H1 (cell line): ENCODE measurements at regions not wholly inside any gene's neighbourhood (a gene's known extent, or its start where the extent isn't known, plus 50 kb on each side); places are given as distances from the start of the nearest gene placed in this dataset.

Experiments used
- CTCF ChIA-PET: fragments of 300-600 bp; sonication (Branson Sonifier 250); formaldehyde crosslinking; loops from one replicate; lab custom pipeline; 2021; ENCODE audit not compliant: partially characterized antibody; lab: Charles Lee
- POLR2A ChIA-PET: fragments of 300-600 bp; sonication (Branson Sonifier 250); formaldehyde crosslinking; loops from one replicate; lab custom pipeline; 2021; ENCODE audit warnings: inconsistent platforms; ENCODE audit not compliant: partially characterized antibody; lab: Charles Lee
- DNase-seq, 2 experiments: peaks; one replicate each; pipeline versions ENCODE4 v3.0.0 to v3.0.0-alpha.2; 2010 to 2022; ENCODE audit warnings: low spot score in 2 of 2, low read depth in 1 of 2, mixed read lengths in 1 of 2
- FAIRE-seq: peaks from 2 replicates; lab custom pipeline; 2011; peaks lifted over from hg19 to GRCh38; lab: Jason Lieb, UNC
- H2AFZ ChIP-seq: 2 replicates; pipeline ENCODE4 v1.8.1; 2012; ENCODE audit warnings: low read length, inconsistent platforms
- H2AK5ac ChIP-seq: 2 replicates; pipeline ENCODE4 v1.6.1; 2013; ENCODE audit warnings: low read depth, low read length
- H2BK120ac ChIP-seq: replicated peaks from 2 replicates; pipeline ENCODE3; 2013; ENCODE audit warnings: low read depth, low read length, inconsistent platforms
- H2BK12ac ChIP-seq: 2 replicates; pipeline ENCODE4 v1.6.1; 2013; ENCODE audit warnings: low read depth, low read length
- H2BK15ac ChIP-seq: 2 replicates; pipeline ENCODE4 v1.6.1; 2013; ENCODE audit warnings: low read length
- H2BK20ac ChIP-seq: 2 replicates; pipeline ENCODE4 v1.6.1; 2013; ENCODE audit warnings: low read length
- H2BK5ac ChIP-seq: 2 replicates; pipeline ENCODE4 v1.6.1; 2013; ENCODE audit warnings: low read depth, low read length
- H3K14ac ChIP-seq: 2 replicates; pipeline ENCODE4 v1.6.1; 2013; ENCODE audit warnings: inconsistent platforms; ENCODE audit not compliant: insufficient read length
- H3K18ac ChIP-seq: 2 replicates; pipeline ENCODE4 v1.6.1; 2013; ENCODE audit warnings: low read length; ENCODE audit errors: extremely low read depth
- H3K23ac ChIP-seq: 2 replicates; pipeline ENCODE4 v1.6.1; 2013; ENCODE audit warnings: inconsistent platforms; ENCODE audit not compliant: insufficient read length
- H3K23me2 ChIP-seq: 2 replicates; pipeline ENCODE4 v1.6.1; 2013; ENCODE audit warnings: low read depth, low read length
- H3K27ac ChIP-seq: 2 replicates; pipeline ENCODE4 v1.6.1; 2011; ENCODE audit warnings: low read depth, low read length, inconsistent platforms
- H3K27me3 ChIP-seq, 4 experiments: replicated peaks in 1 of 4; 1 replicate in 1 of 4; 2 replicates in 3 of 4; pipeline versions ENCODE4 v1.6.1 to v1.8.1; 2011 to 2013; ENCODE audit warnings: low read length in 3 of 4, mild to moderate bottlenecking in 3 of 4, inconsistent platforms in 2 of 4, mixed read lengths in 2 of 4, moderate library complexity in 1 of 4; ENCODE audit not compliant: control insufficient read depth in 3 of 4, insufficient read depth in 3 of 4; ENCODE audit errors: extremely low read depth in 1 of 4
- H3K36me3 ChIP-seq, 4 experiments: 2 replicates each; pipeline versions ENCODE4 v1.6.1 to v1.8.1; 2011 to 2013; ENCODE audit warnings: mild to moderate bottlenecking in 4 of 4, low read length in 3 of 4, moderate library complexity in 2 of 4, control low read depth in 1 of 4, inconsistent platforms in 1 of 4; ENCODE audit not compliant: insufficient read depth in 4 of 4, control insufficient read depth in 2 of 4
- H3K4ac ChIP-seq: replicated peaks from 2 replicates; pipeline ENCODE3; 2013; ENCODE audit warnings: low read length, low read depth, mixed read lengths, inconsistent platforms; ENCODE audit not compliant: insufficient read length
- H3K4me1 ChIP-seq, 4 experiments: replicated peaks in 1 of 4; 1 replicate in 1 of 4; 2 replicates in 3 of 4; pipeline versions ENCODE4 v1.6.1 to v1.8.1; 2011 to 2013; ENCODE audit warnings: low read length in 3 of 4, inconsistent platforms in 2 of 4, mixed read lengths in 1 of 4; ENCODE audit not compliant: insufficient read depth in 4 of 4, control insufficient read depth in 3 of 4
- H3K4me2 ChIP-seq, 2 experiments: 2 replicates each; pipeline versions ENCODE4 v1.6.1 to v1.8.1; 2011 to 2013; ENCODE audit warnings: low read depth in 2 of 2, low read length in 2 of 2, control low read depth in 1 of 2, inconsistent platforms in 1 of 2, mild to moderate bottlenecking in 1 of 2; ENCODE audit not compliant: insufficient read depth in 1 of 2
- H3K4me3 ChIP-seq, 4 experiments: fragments of 200-600, 300-600 bp in 1 of 4; sonication (generic), shearing (Covaris generic), sonication (Bioruptor Twin) in 1 of 4; 2 replicates each; pipeline versions ENCODE4 v1.5.1 to v1.8.1; 2011 to 2016; ENCODE audit warnings: low read length in 4 of 4, low read depth in 3 of 4, control low read depth in 2 of 4, inconsistent platforms in 2 of 4, mild to moderate bottlenecking in 2 of 4, mixed read lengths in 1 of 4, moderate library complexity in 1 of 4; ENCODE audit not compliant: insufficient read depth in 2 of 4; ENCODE audit errors: extremely low read depth in 1 of 4
- H3K56ac ChIP-seq: replicated peaks from 2 replicates; pipeline ENCODE3; 2013; ENCODE audit warnings: low read depth, mild to moderate bottlenecking, mixed read lengths, low read length, inconsistent platforms; ENCODE audit not compliant: insufficient read length
- H3K79me1 ChIP-seq: 2 replicates; pipeline ENCODE4 v1.6.1; 2013; ENCODE audit warnings: low read depth, low read length, control low read depth
- H3K79me2 ChIP-seq, 2 experiments: 2 replicates each; pipeline versions ENCODE4 v1.6.1 to v1.8.1; 2012 to 2013; ENCODE audit warnings: low read length in 2 of 2, mild to moderate bottlenecking in 2 of 2, inconsistent platforms in 1 of 2; ENCODE audit not compliant: insufficient read depth in 2 of 2, control insufficient read depth in 1 of 2
- H3K9ac ChIP-seq, 4 experiments: replicated peaks in 1 of 4; 1 replicate in 1 of 4; 2 replicates in 3 of 4; pipeline versions ENCODE4 v1.6.1 to v1.8.1; 2011 to 2013; ENCODE audit warnings: low read depth in 3 of 4, low read length in 3 of 4, control low read depth in 2 of 4, mild to moderate bottlenecking in 2 of 4, moderate library complexity in 2 of 4, inconsistent platforms in 1 of 4; ENCODE audit errors: extremely low read depth in 1 of 4
- H3K9me3 ChIP-seq, 2 experiments: 2 replicates each; pipeline versions ENCODE4 v1.6.1 to v1.8.1; 2012 to 2013; ENCODE audit warnings: mild to moderate bottlenecking in 2 of 2, moderate library complexity in 2 of 2, control low read depth in 1 of 2, inconsistent platforms in 1 of 2, low read depth in 1 of 2, low read length in 1 of 2, mixed read lengths in 1 of 2; ENCODE audit not compliant: insufficient read depth in 2 of 2
- H4K20me1 ChIP-seq, 2 experiments: replicated peaks in 1 of 2; 2 replicates each; pipeline versions ENCODE3 to v1.8.1; 2011 to 2013; ENCODE audit warnings: inconsistent platforms in 2 of 2, low read length in 2 of 2, mild to moderate bottlenecking in 1 of 2; ENCODE audit not compliant: insufficient read depth in 2 of 2, control insufficient read depth in 1 of 2
- H4K5ac ChIP-seq: 2 replicates; pipeline ENCODE4 v1.6.1; 2013; ENCODE audit warnings: low read length, low read depth, mixed read lengths, inconsistent platforms; ENCODE audit not compliant: insufficient read length
- H4K8ac ChIP-seq: 2 replicates; pipeline ENCODE4 v1.8.0; 2013; ENCODE audit warnings: mild to moderate bottlenecking, moderate library complexity, low read length, inconsistent platforms; ENCODE audit not compliant: insufficient read depth; ENCODE audit errors: extremely low read depth
- H4K91ac ChIP-seq: replicated peaks from 2 replicates; pipeline ENCODE3; 2013; ENCODE audit warnings: low read length, mixed read lengths, inconsistent platforms; ENCODE audit not compliant: insufficient read length
- TBP ChIP-seq: IDR thresholded peaks from 2 replicates; pipeline ENCODE4 v1.6.1; 2011; ENCODE audit warnings: low read depth, low read length, improper control_type of control experiment
- WGBS, 2 experiments: shearing (Covaris generic) in 1 of 2; methylation state at CpG; one replicate each; pipeline versions ENCODE4 v1.1.6 to v1.1.7; 2013 to 2015; ENCODE audit warnings: low lambda C conversion rate in 2 of 2, mixed read lengths in 2 of 2, inconsistent platforms in 1 of 2, low coverage in 1 of 2, missing lambda C conversion rate in 1 of 2; ENCODE audit not compliant: insufficient replicate concordance in 2 of 2, insufficient coverage in 1 of 2, insufficient read length in 1 of 2; ENCODE audit errors: extremely low coverage in 1 of 2, missing lambda C conversion rate in 1 of 2; 5-methylcytosine and 5-hydroxymethylcytosine counted together

- Histone ChIP-seq H3K36me3 (no peaks in the 10 kb centered on the region), H3K79me2 (no peaks in the 10 kb centered on the region), H3K4me2 (no peak overlapping the region), H2BK20ac (no peak overlapping the region), H4K20me1 (no peaks in the 10 kb centered on the region), H3K4me3 (no peak overlapping the region), H2BK5ac (no peak overlapping the region), H4K8ac (no peak overlapping the region)
- 93% methylated on average over 16 of the region's 18 CpGs; no CpG with 5 or more reads in 1 of the 2 experiments for WGBS, 2 experiments
- no peak for TF ChIP-seq TBP
- TF ChIP-seq, all 59 proteins: peak for 0
- Histone ChIP-seq H3K27me3 (peaks cover 0 to 4% (median 0%) of the 10 kb centered on the region in 4 experiments; a peak in 1 of 7 replicates), H2BK120ac (no peak overlapping the region), H2BK12ac (no peak overlapping the region), H3K14ac (no peak overlapping the region), H3K4me1 (no peaks in the 10 kb centered on the region), H3K27ac (no peak overlapping the region), H2BK15ac (no peak overlapping the region), H2AFZ (no peak overlapping the region), H3K23me2 (no peaks in the 10 kb centered on the region), H3K4ac (no peak overlapping the region), H3K18ac (no peak overlapping the region), H3K23ac (no peak overlapping the region), H2AK5ac (no peak overlapping the region), H3K56ac (no peak overlapping the region), H4K5ac (no peak overlapping the region), H3K9ac (no peak overlapping the region), H3K79me1 (no peaks in the 10 kb centered on the region; the same call in 1 of the 2 replicates), H3K9me3 (no peaks in the 10 kb centered on the region), H4K91ac (no peak overlapping the region)
- DNase-seq (peak in 1 of 2 experiments; percentile 33), FAIRE-seq (no peak)
- CTCF ChIA-PET: interaction anchor here (1.3 to 1.8 kb wide), 4 partner anchors 9 to 296 kb away, joined by 3 to 5 read pairs (median 3); no protein-coding TSS in a partner anchor
- POLR2A ChIA-PET: no interaction called here
Observed at GRCh38 chr22:49008682-49009235, 818.9 kb downstream of the BRD1 start.
